ENCODE measurements at regions not wholly inside any gene's neighbourhood (a gene's known extent, or its start where the extent isn't known, plus 50 kb on each side); places are given as distances from the start of the nearest gene placed in this dataset.

DNA sequence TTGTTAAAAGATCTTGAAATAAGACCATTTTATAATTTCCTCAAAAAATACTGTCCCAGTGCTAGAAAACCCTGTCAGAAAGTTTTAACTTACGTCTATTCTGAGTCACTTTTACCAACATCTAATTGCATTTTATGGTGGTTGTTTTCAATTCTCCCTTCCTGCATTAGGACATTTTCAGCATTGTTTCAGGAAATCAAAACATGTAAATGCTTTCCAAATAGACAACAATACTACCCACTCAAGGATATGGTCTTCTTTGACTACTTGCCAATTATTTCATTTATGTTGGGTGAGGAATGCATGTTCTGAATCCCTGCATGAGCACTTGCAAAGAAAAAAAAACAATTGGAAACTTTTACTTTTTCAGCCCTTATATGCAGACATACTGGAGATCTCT lies 284.6 kb upstream of the PDE4D start:
- TF ChIP-seq, protein P1, sequence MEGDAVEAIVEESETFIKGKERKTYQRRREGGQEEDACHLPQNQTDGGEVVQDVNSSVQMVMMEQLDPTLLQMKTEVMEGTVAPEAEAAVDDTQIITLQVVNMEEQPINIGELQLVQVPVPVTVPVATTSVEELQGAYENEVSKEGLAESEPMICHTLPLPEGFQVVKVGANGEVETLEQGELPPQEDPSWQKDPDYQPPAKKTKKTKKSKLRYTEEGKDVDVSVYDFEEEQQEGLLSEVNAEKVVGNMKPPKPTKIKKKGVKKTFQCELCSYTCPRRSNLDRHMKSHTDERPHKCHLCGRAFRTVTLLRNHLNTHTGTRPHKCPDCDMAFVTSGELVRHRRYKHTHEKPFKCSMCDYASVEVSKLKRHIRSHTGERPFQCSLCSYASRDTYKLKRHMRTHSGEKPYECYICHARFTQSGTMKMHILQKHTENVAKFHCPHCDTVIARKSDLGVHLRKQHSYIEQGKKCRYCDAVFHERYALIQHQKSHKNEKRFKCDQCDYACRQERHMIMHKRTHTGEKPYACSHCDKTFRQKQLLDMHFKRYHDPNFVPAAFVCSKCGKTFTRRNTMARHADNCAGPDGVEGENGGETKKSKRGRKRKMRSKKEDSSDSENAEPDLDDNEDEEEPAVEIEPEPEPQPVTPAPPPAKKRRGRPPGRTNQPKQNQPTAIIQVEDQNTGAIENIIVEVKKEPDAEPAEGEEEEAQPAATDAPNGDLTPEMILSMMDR (IDR thresholded peaks at IDR 0.05) = no peak
- no peak for TF ChIP-seq POLR2AphosphoS5 (IDR thresholded peaks at IDR 0.05)
- no peak for TF ChIP-seq POLR2A (IDR thresholded peaks at IDR 0.05; ENCODE audit: low read depth)
